CD4-positive, alpha-beta T cell treated with Interleukin-12 subunit alpha and Interleukin-12 subunit beta, for 1 hour (primary cell): ENCODE measurements at regions not wholly inside any gene's neighbourhood (a gene's known extent, or its start where the extent isn't known, plus 50 kb on each side); places are given as distances from the start of the nearest gene placed in this dataset.
A peak's percentile ranks its signal among the peaks of the same experiment; 100 is the strongest.

Experiments used
- DNase-seq: peaks from one replicate; pipeline ENCODE4 v3.0.0-alpha.2; 2020

- no peak for DNase-seq
These were observed 302.0 kb downstream of the SOX4 start for GRCh38 chr6:21895555-21895954.

- no peak for DNase-seq
These were observed 304.7 kb downstream of the SOX4 start for GRCh38 chr6:21898107-21898796.

GRCh38 chr6:21899708-21900107, 306.2 kb downstream of the SOX4 start:
- no peak for DNase-seq

- DNase-seq, result no peak
These were observed 307.2 kb downstream of the SOX4 start for GRCh38 chr6:21900730-21901129.

- DNase-seq, result no peak
These were observed 309.1 kb downstream of the SOX4 start for GRCh38 chr6:21902628-21903169.

GRCh38 chr6:21905531-21905930, 312.0 kb downstream of the SOX4 start:
- DNase-seq, result no peak

- no peak for DNase-seq
These were observed 313.3 kb downstream of the SOX4 start for GRCh38 chr6:21906826-21907225.

GRCh38 chr6:21907291-21907690, 313.7 kb downstream of the SOX4 start:
- no peak for DNase-seq

GRCh38 chr6:21908161-21908848, 314.8 kb downstream of the SOX4 start:
- no peak for DNase-seq

- DNase-seq, result no peak
These were observed 315.8 kb downstream of the SOX4 start for GRCh38 chr6:21909321-21909720.

GRCh38 chr6:21911208-21911607, 317.7 kb downstream of the SOX4 start:
- no peak for DNase-seq

GRCh38 chr6:21912151-21912832, 318.7 kb downstream of the SOX4 start:
- DNase-seq, result no peak

GRCh38 chr6:21914121-21914973, 320.8 kb downstream of the SOX4 start:
- DNase-seq, result peak; percentile 5

GRCh38 chr6:21915707-21916260, 322.2 kb downstream of the SOX4 start:
- no peak for DNase-seq

GRCh38 chr6:21918041-21918440, 324.5 kb downstream of the SOX4 start:
- no peak for DNase-seq

GRCh38 chr6:21918666-21919065, 325.1 kb downstream of the SOX4 start:
- DNase-seq, result no peak

GRCh38 chr6:21922086-21922485, 328.5 kb downstream of the SOX4 start:
- DNase-seq, result no peak

GRCh38 chr6:21924002-21924401, 330.5 kb downstream of the SOX4 start:
- DNase-seq, result no peak

GRCh38 chr6:21928827-21929226, 335.3 kb downstream of the SOX4 start:
- DNase-seq, result no peak

- no peak for DNase-seq
These were observed 338.2 kb downstream of the SOX4 start for GRCh38 chr6:21931641-21932335.

- DNase-seq, result no peak
These were observed 339.8 kb downstream of the SOX4 start for GRCh38 chr6:21933351-21933750.

GRCh38 chr6:21935142-21935541, 341.6 kb downstream of the SOX4 start:
- DNase-seq, result no peak
